BE2C (cell line): ENCODE measurements at regions not wholly inside any gene's neighbourhood (a gene's known extent, or its start where the extent isn't known, plus 50 kb on each side); places are given as distances from the start of the nearest gene placed in this dataset.

Experiments
- DNase-seq: peaks from one replicate; pipeline ENCODE4 v3.0.0-alpha.2; 2020
- H3K27me3 ChIP-seq: fragments of 250-450 bp; sonication (Bioruptor Pico); 2 replicates; pipeline ENCODE4 v1.5.1; 2020; ENCODE audit warnings: mild to moderate bottlenecking
- H3K36me3 ChIP-seq: fragments of 250-450 bp; sonication (Bioruptor Pico); 2 replicates; pipeline ENCODE4 v1.5.1; 2020; ENCODE audit warnings: mild to moderate bottlenecking
- H3K4me1 ChIP-seq: fragments of 250-450 bp; sonication (Bioruptor Pico); 2 replicates; pipeline ENCODE4 v1.5.1; 2020
- H3K4me3 ChIP-seq: 2 replicates; pipeline ENCODE4 v1.5.1; 2011; ENCODE audit warnings: low read depth, low read length
- H3K9me3 ChIP-seq: fragments of 250-450 bp; sonication (Bioruptor Pico); 2 replicates; pipeline ENCODE4 v1.5.1; 2020
- CTCF ChIP-seq: IDR thresholded peaks from 2 replicates; pipeline ENCODE4 v1.5.1; 2012; ENCODE audit warnings: mild to moderate bottlenecking, low read depth, low read length

DNA sequence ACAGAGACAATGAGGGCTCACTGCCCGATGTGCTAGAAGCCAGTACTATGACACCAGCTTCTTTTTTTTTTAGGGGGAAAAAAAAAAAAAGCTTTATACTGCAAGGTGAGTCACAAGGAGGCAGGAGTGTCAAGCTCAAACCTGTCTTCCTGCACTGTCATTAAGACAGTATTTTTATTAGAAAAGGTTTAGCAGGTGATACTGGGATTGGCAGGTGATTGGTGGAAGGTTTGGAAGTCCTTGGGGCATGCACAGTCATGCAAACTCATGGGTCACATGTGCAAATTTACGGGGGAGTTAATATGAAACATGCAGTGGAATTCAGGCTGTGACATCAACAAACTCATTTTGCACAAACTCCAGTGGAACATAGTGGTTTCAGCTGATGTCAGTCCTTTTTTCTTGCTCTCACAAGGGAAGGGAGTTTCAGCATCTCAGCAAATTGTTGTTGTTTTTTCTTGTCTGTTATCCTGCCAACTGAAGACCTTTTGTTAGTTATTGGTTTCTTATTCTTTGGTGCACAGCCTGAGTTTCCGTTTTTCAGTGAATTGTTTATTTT, 530.6 kb downstream of the ANKRD7 start:
- no peak for TF ChIP-seq CTCF
- Histone ChIP-seq H3K27me3 (no peaks in the 10 kb centered on the region), H3K36me3 (no peaks in the 10 kb centered on the region), H3K4me3 (no peak overlapping the region), H3K4me1 (no peaks in the 10 kb centered on the region), H3K9me3 (no peaks in the 10 kb centered on the region; the same call in 1 of the 2 replicates)
- no peak for DNase-seq

DNA sequence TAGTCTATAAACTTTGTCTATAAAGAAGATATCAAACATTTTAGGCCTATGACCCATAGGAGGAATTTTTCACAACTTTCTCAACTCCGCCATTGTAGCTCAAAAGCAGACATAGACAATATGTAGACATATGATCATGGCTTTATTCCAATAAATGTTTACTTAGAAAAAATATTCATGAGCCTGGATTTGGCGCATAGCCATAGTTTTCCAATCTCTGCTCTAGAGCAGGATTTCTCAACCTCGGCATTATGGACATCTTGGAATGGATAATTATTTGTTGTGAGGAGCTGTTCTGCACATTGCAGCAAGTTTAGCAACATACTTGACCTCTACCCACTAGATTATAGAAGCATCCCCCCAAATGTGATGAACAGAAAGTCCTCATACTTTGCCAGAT, 532.6 kb downstream of the ANKRD7 start:
- Histone ChIP-seq H3K27me3 (no peaks in the 10 kb centered on the region), H3K4me3 (no peak overlapping the region), H3K9me3 (no peaks in the 10 kb centered on the region), H3K4me1 (no peaks in the 10 kb centered on the region), H3K36me3 (no peaks in the 10 kb centered on the region)
- DNase-seq = no peak
- no peak for TF ChIP-seq CTCF

GRCh38 chr7:118758582-118758981, 534.1 kb downstream of the ANKRD7 start:
- no peaks in the 10 kb centered on the region for H3K36me3 ChIP-seq
- H3K4me3 ChIP-seq = no peak overlapping the region
- no peaks in the 10 kb centered on the region for H3K27me3 ChIP-seq
- no peaks in the 10 kb centered on the region for H3K9me3 ChIP-seq
- no peaks in the 10 kb centered on the region for H3K4me1 ChIP-seq
- no peak for TF ChIP-seq CTCF
- DNase-seq = no peak

DNA sequence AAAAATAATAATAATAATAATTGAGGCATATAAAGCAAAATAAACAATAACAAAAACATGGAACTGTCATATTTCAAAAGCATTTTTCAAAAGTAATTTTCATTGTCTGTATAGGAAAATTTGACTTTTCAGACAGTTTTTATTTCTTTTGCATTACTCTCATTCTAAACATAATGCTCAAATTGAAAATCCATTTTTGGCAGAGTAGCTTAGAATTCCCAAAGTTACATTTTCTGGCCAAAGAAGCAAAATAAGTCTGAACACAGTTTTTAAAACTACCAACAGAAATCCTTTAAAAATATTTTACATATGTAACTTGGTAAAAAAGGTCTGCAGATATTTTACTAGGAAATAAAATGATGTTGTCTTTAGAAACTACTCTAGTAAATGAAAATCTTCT, 535.4 kb downstream of the ANKRD7 start:
- H3K4me3 ChIP-seq = no peak overlapping the region
- TF ChIP-seq CTCF = no peak
- H3K4me1 ChIP-seq = no peaks in the 10 kb centered on the region
- no peak for DNase-seq
- no peaks in the 10 kb centered on the region for H3K36me3 ChIP-seq
- H3K27me3 ChIP-seq = no peaks in the 10 kb centered on the region
- no peaks in the 10 kb centered on the region for H3K9me3 ChIP-seq

GRCh38 chr7:118762451-118762850, 537.9 kb downstream of the ANKRD7 start:
- Histone ChIP-seq H3K4me1 (no peaks in the 10 kb centered on the region), H3K4me3 (no peak overlapping the region), H3K36me3 (no peaks in the 10 kb centered on the region), H3K9me3 (no peaks in the 10 kb centered on the region), H3K27me3 (no peaks in the 10 kb centered on the region)
- no peak for DNase-seq
- TF ChIP-seq CTCF = no peak

- TF ChIP-seq CTCF = no peak
- Histone ChIP-seq H3K4me1 (no peaks in the 10 kb centered on the region), H3K36me3 (no peaks in the 10 kb centered on the region), H3K4me3 (no peak overlapping the region), H3K27me3 (no peaks in the 10 kb centered on the region), H3K9me3 (no peaks in the 10 kb centered on the region)
- DNase-seq = no peak
Observed at GRCh38 chr7:118764221-118764620, 539.7 kb downstream of the ANKRD7 start.
